CD4-positive, alpha-beta T cell treated with Interleukin-15 for 4 hours (primary cell): ENCODE measurements at regions not wholly inside any gene's neighbourhood (a gene's known extent, or its start where the extent isn't known, plus 50 kb on each side); places are given as distances from the start of the nearest gene placed in this dataset.

Source experiments
- DNase-seq: peaks from one replicate; pipeline ENCODE4 v3.0.0-alpha.2; 2020; ENCODE audit warnings: low spot score

- no peak for DNase-seq
Observed at GRCh38 chr22:26847046-26847445, 189.7 kb downstream of the MIAT start.

GRCh38 chr22:26847816-26848215 is 190.4 kb downstream of the MIAT start:
- DNase-seq = no peak

GRCh38 chr22:26848244-26848920 is 191.0 kb downstream of the MIAT start:
- no peak for DNase-seq

GRCh38 chr22:26849575-26849974 is 192.2 kb downstream of the MIAT start:
- DNase-seq = no peak

DNA sequence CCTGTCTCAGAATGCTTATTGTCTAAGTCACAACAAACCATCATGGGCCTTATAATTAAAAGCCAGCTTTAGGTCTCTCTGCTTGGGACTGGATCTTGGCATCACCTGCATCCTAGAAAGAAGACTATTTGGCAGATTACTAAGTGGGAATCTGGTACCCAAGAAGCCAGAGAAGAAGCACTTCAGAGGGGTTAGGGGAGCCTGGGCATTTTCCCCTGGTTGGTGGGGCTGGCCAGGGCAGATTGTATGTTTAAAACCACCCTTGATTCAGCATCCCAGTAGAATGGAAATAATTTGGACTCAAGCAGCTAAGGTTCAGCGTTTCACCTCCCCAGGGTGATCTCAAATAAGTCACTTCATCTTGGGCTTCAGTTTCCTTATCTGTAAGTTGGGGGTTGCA is 193.7 kb downstream of the MIAT start:
- no peak for DNase-seq

DNA sequence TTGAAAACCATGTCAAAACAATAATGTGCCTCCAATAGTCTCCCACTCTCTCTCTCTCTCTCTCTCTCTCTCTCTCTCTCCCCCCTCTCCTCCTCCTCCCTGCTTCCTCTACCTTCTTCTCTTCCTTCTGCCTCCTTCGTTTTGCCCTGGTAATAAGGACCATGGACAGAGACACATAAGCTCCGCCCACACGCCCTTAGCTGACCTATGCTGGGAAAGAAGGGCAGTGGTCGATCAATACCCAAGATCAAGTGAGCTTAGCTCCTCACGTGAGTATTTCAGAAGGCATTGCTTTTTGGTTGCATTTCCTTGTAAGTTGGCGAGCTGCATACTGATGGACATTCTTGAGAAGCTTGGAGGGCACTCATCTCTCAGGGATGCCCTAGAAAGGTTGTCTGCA is 194.8 kb downstream of the MIAT start:
- DNase-seq = no peak

DNA sequence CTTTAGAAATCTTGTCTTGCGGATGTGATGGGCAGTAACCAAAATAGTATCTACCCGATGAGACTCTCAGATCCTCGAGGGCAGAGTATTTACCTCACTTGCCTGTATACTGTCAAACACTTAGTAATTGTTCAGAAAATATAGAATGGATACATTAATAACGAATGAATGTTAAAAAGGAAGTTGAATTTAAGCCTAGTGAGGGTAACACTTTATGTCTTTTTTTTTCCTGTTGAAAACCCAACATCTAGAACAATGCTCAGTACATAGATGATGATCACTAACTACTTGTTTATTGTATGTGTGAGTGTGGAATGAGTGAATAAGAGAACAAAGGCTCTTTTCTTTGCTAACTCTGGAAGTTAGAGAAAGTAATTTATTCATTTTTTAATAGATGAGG is 195.7 kb downstream of the MIAT start:
- no peak for DNase-seq

DNA sequence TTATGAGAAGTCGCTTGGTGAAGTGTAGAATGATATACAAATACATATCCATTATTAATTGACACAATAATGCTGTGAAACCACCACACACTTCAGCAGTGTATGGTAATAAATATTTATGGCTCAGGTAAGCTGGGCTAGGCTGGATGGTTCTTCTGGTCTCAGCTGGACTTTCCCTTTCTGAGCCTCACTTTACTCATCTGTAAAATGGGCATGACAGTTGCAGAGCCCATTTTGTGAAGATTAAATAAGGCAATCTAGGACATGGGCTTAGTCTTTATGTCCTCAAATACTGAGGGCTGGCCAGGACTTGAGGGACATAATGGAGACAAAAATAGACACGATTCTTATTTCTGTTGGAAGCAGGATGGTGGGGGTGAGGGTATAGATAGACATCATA is 196.1 kb downstream of the MIAT start:
- DNase-seq = no peak

- no peak for DNase-seq
Observed at GRCh38 chr22:26857169-26857568, 199.8 kb downstream of the MIAT start.

DNA sequence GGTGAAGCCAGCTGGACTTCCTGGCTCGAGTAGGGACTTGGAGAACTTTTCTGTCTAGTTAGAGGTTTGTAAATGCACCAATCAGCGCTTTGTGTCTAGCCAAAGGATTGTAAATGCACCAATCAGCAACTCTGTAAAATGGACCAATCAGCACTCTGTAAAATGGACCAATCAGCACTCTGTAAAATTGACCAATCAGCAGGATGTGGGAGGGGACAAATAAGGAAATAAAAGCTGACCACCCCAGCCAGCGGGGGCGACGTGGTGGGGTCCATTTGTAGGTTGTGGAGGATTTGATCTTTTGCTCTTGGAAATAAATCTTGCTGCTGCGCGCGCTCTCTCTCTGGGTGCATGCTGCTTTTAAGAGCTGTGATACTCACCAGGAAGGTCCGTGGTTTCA is 202.9 kb downstream of the MIAT start:
- DNase-seq = no peak

- no peak for DNase-seq
Observed at GRCh38 chr22:26865021-26865420, 207.6 kb downstream of the MIAT start.

GRCh38 chr22:26883393-26883792 is 226.0 kb downstream of the MIAT start:
- no peak for DNase-seq

DNA sequence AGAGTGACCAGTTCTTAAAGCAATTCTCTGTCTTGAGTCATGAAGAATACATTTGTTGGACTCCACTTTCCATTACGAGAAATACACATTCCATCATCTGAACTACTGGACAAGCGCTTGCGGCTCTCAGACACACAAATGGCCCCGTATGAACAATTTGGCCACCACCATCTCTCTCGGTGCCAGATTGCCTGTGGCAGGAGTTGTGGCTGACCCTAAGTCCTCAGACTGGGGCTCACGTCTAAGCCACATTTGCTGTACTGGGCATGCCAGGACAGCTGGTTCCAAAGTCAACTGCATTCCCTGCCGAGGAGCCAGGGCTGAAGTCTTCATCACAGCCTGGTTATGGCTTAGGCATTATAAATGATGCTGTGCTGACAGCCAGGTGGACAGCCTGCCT is 227.5 kb downstream of the MIAT start:
- no peak for DNase-seq

GRCh38 chr22:26885441-26886261 is 228.3 kb downstream of the MIAT start:
- DNase-seq = no peak

- no peak for DNase-seq
Observed at GRCh38 chr22:26887456-26887855, 230.1 kb downstream of the MIAT start.

DNA sequence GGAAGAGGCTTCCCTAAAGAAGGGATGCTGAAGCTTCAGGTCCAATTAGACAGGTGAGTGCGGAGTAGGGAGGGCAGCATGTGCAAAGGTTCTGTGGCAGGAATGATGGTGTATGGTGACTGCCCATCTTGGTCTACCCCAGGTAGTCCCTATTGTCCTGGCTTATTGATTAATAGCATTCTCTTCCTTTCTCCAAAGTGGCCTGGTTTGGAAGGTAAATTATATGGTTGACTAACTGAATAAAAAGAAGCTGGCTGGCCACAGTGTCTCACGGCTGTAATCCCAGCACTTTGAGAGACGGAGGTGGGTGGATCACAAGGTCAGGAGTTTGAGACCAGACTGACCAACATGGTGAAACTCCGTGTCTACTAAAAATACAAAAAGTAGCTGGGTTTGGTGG is 230.5 kb downstream of the MIAT start:
- no peak for DNase-seq

DNA sequence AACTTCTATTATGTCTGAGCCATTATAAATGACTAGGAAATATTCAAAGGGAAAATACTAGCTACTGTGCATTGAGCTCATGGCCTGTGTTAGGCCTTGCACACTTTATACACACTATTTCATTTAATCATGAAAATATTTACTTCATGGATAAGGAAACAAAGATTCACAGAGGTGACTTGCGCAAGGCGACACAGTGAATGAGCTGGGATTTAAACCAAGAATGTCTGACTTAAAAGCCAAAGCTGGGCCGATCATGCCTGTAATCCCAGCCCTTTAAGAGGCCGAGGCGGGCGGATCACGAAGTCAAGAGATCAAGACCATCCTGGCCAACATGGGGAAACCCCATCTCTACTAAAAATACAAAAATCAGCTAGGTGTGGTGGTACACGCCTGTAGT is 231.5 kb downstream of the MIAT start:
- DNase-seq = no peak

- no peak for DNase-seq
Observed at GRCh38 chr22:26889802-26890201, 232.4 kb downstream of the MIAT start.

- DNase-seq = no peak
Observed at GRCh38 chr22:26890870-26891269, 233.5 kb downstream of the MIAT start.

DNA sequence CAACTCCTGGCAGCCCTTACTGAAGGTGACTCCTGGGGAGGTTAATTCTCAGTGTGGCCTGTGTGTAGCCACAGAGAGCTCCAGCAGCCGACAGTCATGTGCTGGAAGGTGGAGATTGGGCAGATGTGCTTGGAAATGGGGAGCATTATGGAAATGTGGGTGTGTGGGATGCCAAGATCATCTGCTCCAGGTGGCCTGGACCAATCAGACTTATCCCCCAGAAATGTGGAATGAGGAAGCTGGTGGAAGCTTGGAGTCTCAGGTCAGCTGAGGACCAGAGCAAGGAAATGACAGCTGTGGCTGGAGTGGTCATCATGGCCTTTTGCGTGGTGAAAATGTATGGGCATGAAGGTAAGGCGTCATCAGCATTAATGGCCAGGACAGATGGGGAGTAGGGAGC is 234.0 kb downstream of the MIAT start:
- DNase-seq = no peak

- DNase-seq = no peak
Observed at GRCh38 chr22:26892166-26893041, 235.0 kb downstream of the MIAT start.

DNA sequence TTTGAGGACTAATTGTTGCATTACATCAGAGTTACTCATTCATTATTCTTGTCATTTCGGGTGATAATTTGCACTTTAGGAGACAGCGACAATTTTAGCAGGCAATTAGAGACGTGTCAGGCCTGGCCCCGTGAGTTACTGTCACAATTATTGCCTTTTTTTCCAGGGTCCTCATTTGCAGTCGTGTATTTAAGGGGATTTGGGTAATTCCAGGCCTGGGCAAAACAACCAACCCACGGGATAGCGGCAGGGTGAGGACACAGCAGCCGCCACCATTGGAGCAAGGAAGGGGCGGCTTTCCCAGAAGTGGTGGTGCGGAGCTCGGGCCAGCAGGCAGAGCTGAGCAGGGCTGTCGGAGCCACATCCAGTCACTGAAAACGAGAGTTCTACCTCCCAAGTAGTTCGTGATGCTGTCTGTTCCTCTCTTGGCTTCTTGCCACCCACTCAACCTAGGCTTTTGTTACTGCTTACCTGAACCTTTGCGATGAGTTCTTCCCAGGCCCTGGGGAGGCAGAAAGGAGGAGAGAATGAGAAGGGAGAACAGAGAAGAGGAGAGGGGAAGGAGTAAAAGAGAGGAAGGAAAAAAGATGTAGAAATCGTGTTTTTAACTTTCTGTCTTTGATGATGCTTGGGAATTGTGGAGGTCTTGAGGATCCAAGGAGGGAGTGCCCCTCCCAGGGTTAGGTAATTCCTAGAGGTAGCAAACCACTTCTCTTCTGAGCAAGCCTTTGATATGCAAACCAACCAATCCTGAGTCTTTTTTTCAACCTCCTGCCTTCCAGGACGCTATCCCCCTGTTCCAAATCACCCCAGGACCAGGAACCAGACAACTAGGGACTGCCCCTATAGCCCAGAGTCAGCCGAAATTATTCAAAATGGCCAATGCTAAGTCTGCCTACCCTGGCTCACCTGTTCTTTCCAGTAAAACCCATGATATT is 236.1 kb downstream of the MIAT start:
- DNase-seq = no peak
